ENCODE measurements at regions not wholly inside any gene's neighbourhood (a gene's known extent, or its start where the extent isn't known, plus 50 kb on each side); places are given as distances from the start of the nearest gene placed in this dataset.
"Not testable (repeated sequence)": the region's sequence is repeated elsewhere in the genome, so short reads cannot be mapped to it uniquely, and the experiment has no call there.

DNA sequence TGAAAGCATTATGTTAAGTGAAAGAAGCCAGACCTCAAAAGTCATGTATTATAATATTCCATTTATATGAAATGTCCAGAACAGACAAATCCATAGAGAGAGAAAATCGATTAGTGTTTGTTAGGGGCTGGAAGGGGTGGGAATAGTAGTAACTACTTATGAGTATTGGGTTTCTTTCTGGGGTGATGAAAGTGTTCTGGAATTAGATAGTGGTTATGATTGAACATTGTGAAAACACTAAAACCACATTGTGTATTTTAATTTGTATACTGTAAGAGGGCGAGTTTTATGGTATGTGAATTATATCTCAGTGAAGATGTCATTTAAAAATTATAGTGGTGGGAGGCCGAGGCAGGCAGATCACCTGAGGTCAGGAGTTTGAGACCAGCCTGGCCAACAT, 52.0 kb upstream of the KIF13A start:
- H3K4me3 ChIP-seq (ENCODE audit: insufficient read depth, low read depth, low read length): no peak overlapping the region
- H3K27ac ChIP-seq (ENCODE audit: low read depth, low read length): no peak overlapping the region
- FAIRE-seq: no peak
- DNase-seq (ENCODE audit: low read depth): peak; percentile 44
- no peak overlapping the region for H2AFZ ChIP-seq (ENCODE audit: low read depth, low read length)
- Mint-ChIP-seq H3K4me1 (ENCODE audit: low read depth, unreplicated experiment) (peaks cover 9% of the 10 kb centered on the region), H3K9me3 (ENCODE audit: unreplicated experiment) (no peaks in the 10 kb centered on the region), H3K27me3 (ENCODE audit: low read depth, unreplicated experiment) (no peaks in the 10 kb centered on the region), H3K4me3 (ENCODE audit: unreplicated experiment) (no peak overlapping the region), H3K36me3 (ENCODE audit: low read depth, unreplicated experiment) (no peaks in the 10 kb centered on the region), H3K27ac (ENCODE audit: unreplicated experiment) (no peak overlapping the region)
- H4K20me1 ChIP-seq (ENCODE audit: insufficient read depth, low read length): no peaks in the 10 kb centered on the region
- H3K79me2 ChIP-seq (ENCODE audit: insufficient read depth, low read length): no peaks in the 10 kb centered on the region
- no peaks in the 10 kb centered on the region for H3K36me3 ChIP-seq (ENCODE audit: insufficient read depth, low read length)
- no peaks in the 10 kb centered on the region for H3K9me3 ChIP-seq (ENCODE audit: insufficient read depth, low read depth, low read length)
- H3K9ac ChIP-seq (ENCODE audit: low read length): no peak overlapping the region
- TF ChIP-seq EZH2 (IDR thresholded peaks at IDR 0.05; ENCODE audit: insufficient read depth, low read length): no peak
- TF ChIP-seq, protein P1, sequence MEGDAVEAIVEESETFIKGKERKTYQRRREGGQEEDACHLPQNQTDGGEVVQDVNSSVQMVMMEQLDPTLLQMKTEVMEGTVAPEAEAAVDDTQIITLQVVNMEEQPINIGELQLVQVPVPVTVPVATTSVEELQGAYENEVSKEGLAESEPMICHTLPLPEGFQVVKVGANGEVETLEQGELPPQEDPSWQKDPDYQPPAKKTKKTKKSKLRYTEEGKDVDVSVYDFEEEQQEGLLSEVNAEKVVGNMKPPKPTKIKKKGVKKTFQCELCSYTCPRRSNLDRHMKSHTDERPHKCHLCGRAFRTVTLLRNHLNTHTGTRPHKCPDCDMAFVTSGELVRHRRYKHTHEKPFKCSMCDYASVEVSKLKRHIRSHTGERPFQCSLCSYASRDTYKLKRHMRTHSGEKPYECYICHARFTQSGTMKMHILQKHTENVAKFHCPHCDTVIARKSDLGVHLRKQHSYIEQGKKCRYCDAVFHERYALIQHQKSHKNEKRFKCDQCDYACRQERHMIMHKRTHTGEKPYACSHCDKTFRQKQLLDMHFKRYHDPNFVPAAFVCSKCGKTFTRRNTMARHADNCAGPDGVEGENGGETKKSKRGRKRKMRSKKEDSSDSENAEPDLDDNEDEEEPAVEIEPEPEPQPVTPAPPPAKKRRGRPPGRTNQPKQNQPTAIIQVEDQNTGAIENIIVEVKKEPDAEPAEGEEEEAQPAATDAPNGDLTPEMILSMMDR (IDR thresholded peaks at IDR 0.05; ENCODE audit: insufficient read depth, low read depth, low read length): no peak
- H3K4me2 ChIP-seq (ENCODE audit: low read length): no peak overlapping the region
- no peaks in the 10 kb centered on the region for H3K27me3 ChIP-seq (ENCODE audit: insufficient read depth, low read length)
- H3K4me1 ChIP-seq (ENCODE audit: insufficient read depth, low read length): peaks cover 8% of the 10 kb centered on the region

DNA sequence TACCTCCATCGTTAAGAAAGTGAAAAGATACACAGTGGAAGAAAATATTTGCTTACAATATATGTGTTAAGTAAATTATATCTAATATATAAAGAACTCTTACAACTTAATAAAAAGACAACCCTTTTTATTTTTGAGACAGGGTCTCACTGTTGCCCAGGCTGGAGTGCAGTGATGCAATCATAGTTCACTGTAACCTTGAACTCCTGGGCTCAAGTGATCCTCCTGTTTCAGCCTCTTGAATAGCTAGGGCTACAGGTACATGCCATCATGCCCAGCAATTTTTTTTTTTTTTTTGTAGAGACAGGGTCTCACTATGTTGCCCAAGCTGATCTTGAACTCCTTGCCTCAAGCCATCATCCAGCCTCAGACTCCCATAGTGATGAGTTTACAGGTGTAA, 50.8 kb upstream of the KIF13A start:
- H3K27me3 ChIP-seq (ENCODE audit: insufficient read depth, low read length); H3K36me3 Mint-ChIP-seq (ENCODE audit: low read depth, unreplicated experiment); H3K4me3 Mint-ChIP-seq (ENCODE audit: unreplicated experiment); H3K27ac Mint-ChIP-seq (ENCODE audit: unreplicated experiment); H3K4me1 ChIP-seq (ENCODE audit: insufficient read depth, low read length); H3K9me3 ChIP-seq (ENCODE audit: insufficient read depth, low read depth, low read length); H3K9ac ChIP-seq (ENCODE audit: low read length); H3K4me1 Mint-ChIP-seq (ENCODE audit: low read depth, unreplicated experiment); H3K79me2 ChIP-seq (ENCODE audit: insufficient read depth, low read length); H3K27me3 Mint-ChIP-seq (ENCODE audit: low read depth, unreplicated experiment); H3K4me3 ChIP-seq (ENCODE audit: insufficient read depth, low read depth, low read length); H2AFZ ChIP-seq (ENCODE audit: low read depth, low read length); H3K9me3 Mint-ChIP-seq (ENCODE audit: unreplicated experiment); H3K36me3 ChIP-seq (ENCODE audit: insufficient read depth, low read length); H3K4me2 ChIP-seq (ENCODE audit: low read length); FAIRE-seq; DNase-seq (ENCODE audit: low read depth); H4K20me1 ChIP-seq (ENCODE audit: insufficient read depth, low read length); H3K27ac ChIP-seq (ENCODE audit: low read depth, low read length): not testable (repeated sequence)

Measured in astrocyte (in vitro differentiated cells and primary cell).